ENCODE measurements at regions not wholly inside any gene's neighbourhood (a gene's known extent, or its start where the extent isn't known, plus 50 kb on each side); places are given as distances from the start of the nearest gene placed in this dataset.
A peak's percentile ranks its signal among the peaks of the same experiment; 100 is the strongest.
"Not testable (repeated sequence)": the region's sequence is repeated elsewhere in the genome, so short reads cannot be mapped to it uniquely, and the experiment has no call there.

DNA sequence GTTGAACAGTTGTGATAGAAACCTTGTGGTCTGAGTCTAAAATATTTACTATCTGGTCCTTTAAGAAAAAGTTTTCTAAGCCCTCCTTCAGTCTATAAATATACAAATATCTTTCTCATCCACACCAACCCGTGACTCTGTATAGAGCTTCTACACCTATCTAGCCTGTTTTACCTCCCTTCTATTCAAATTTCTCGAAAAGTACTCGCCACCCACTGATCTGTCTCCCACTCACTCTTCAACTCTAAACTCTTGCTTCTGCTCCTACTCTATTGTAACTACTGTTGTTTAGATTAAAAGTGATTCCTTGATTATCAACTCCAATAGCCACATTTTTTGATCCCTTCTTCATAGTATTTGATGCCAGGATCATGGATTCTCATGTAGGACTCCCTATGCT lies 329.4 kb upstream of the MAN1A1 start:
- DNase-seq = no peak

DNA sequence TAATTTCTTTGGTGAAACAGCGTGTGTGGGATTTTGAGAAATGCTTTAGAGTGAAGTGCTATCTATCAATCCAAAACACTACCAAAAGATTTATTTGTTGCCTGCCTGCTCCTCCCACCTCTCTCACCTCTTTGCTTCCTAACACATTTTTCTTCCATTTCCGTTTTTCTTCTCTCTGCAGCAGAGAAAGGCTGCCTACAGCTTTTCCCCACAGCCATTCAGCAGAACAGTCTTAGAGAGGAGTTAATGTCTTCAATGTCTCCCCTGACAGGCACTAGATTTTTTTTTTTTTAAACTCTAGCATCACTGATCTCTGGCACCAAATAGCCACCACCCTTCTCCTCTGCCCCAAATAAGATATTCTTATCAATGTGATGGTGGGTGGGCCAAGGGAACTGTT lies 327.8 kb upstream of the MAN1A1 start:
- DNase-seq = no peak

DNA sequence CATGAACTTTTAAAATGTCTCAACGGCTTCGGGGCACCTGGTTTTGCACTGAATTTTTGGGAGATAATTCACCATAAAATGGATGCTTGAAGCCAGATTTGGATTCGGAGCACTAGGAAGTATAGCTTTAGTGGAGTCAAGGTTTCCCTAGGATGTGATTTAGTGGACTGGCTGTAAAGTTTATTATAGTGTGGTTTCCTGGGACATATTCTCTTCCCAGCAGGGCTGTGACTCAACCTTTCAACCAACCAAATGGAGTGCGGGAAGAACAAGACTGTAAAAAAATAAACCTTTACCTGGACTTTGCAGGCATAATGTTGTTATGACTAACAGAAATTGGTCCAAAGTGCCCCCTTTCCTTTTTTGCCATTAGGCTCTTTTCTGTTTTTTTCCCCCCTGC lies 327.4 kb upstream of the MAN1A1 start:
- DNase-seq = no peak

DNA sequence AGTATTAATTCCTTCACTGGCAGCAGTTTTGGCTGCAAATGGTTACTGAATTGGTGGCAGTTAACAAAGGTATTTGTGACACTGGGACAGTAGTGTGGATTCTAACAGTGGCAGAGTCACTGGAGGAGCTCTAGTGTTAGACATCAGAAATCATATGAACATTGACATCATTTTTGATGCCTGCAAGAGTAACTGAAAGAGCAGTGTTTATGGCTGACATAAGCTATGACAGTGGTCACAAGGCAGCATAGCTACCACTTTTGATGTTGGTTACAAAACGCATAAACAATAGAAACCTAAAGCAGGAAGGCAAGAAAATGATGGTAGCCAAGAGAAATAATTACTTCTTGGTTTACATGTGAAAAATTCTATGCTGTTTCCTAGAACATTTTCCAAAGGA lies 326.7 kb upstream of the MAN1A1 start:
- no peak for DNase-seq

DNA sequence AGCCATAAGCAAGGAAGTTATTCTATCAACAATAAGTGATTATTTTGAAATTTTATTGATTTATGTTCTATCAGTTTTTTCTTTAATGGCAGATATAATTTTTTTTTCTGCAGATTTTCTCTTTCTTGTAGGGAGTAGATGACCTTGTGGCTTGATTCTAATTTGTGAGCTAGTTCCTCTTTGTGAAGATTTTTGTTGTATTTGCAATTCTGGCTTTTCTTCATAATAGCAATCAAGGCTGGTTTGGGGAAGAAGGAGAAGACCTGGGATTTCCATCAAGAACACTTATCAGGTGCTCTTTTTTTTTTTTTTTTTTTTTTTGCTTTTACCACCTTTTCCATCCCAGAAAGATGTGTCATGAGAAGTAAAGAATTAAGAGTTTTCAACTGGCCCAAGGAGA lies 324.2 kb upstream of the MAN1A1 start:
- DNase-seq = no peak

DNA sequence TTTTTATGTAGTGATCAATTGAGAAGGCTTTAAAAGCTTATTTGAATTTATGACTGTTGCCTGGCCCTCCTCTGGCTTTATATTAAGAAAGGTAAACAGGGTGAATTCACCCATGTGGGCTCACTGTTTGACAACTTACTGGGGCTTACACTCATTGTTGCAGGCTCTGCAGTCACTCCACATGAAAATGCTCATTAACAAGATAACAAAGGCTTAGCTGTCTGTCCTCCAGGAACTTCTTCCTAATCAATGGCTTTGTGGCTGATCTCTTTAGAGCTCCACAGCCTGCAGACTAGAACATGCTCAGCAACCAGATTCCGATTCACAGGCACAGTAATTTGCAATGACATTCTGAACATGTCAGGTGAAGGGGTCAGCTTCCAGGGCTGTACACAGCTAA lies 323.2 kb upstream of the MAN1A1 start:
- DNase-seq = no peak

DNA sequence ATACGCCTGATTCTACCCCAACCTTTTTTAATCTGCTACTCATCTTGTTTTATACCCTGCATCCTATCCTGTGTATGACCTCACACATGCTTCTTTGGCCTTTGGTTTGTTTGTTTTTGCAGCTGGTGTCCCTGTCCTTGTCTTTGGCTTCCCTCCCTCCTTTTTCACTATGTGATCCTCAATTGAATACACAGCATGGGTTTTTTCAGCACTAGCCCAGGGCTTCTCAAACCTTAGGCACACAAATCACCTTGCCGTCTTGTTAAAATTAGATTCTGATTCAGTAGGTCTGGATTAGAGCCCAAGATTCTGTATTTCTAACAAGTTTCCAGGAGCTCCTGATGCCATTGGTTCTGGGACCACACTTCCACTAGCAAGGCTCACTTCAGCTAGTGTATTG lies 321.5 kb upstream of the MAN1A1 start:
- no peak for DNase-seq

DNA sequence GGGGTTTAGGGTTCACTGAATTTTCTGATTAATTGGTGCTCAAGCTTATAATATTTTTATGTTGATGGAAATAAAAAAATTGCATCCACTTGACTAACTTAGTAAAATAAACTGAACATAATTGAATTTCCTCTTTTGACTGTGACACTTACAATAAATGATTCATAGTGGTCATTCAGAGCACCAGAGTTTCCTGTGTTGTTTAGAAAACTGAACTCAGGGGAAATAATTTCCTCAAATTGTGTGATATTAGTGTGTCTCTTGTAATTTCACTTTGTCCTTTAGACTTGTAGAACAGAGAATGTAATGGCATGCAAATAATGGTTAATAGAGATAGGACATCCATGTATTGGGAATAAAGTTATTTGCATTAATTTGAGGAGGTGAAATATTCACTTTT lies 319.7 kb upstream of the MAN1A1 start:
- DNase-seq = peak; percentile 37

DNA sequence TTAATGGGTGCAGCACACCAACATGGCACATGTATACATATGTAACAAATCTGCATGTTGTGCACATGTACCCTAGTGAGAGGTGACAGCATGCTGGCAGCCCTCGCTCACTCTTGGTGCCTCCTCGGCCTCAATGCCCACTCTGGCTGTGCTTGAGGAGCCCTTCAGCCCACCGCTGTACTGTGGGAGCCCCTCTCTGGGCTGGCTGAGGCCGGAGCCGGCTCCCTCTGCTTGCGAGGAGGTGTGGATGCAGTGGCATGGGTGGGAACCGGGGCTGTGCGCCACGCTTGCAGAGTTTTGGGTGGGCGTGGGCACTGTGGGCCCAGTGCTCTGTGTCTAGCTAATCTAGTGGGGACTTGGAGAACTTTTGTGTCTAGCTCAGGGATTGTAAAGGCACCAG lies 315.9 kb upstream of the MAN1A1 start:
- not testable (repeated sequence) for DNase-seq

DNA sequence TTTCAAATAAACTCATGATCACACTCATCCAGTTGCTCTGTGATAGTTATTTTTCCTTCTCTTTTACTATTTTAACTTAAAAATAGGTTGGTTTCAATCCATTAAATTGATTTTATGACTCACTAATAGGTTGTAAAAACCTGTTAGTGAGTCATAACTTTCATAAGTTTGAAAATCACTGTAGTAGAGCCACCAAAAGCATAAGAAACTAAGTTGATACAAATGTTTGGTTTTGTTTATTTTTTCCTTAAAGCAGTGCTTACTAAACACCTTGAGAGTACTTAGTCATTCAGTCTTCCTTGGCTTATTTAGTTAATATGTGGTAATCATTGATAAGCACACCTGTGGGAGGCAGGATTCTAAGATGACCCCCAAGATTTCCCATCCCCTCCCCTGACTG lies 312.1 kb upstream of the MAN1A1 start:
- no peak for DNase-seq

DNA sequence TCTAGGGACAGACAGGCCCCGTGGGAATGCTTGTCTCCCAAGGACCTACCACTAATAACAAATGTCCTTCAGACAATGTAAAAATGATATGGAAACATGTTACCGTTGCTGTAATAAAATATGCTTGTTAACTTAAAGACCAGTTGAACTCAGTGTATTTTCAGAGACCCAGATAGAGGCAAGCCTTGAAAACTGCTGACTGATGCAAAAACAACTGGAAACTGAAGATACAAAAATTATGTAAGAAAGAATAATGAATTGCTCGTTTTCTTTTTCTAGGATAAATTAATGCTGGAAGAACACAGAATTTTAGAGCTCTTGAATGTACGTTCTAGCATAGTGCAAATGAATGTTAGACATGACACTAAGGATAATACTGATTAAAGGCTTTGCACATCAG lies 311.5 kb upstream of the MAN1A1 start:
- DNase-seq = no peak

DNA sequence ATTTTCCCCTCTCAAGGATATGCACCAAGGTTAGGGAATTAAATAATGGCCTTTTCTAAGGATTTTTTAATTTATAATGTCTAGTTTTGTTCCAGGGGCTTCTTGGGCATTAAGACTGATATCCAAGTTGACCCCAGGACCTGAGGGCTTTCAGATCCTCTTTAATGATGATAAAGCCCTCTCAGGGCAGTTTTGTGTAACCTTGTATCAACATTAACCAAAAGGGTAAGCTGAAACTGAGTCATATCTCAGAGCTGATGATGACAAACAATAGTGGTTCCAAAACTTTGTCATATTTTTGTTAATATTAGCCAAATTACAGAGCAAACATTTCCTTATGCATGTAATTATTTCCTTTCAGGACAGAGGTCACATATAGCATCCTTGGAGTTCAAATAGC lies 309.4 kb upstream of the MAN1A1 start:
- no peak for DNase-seq

DNA sequence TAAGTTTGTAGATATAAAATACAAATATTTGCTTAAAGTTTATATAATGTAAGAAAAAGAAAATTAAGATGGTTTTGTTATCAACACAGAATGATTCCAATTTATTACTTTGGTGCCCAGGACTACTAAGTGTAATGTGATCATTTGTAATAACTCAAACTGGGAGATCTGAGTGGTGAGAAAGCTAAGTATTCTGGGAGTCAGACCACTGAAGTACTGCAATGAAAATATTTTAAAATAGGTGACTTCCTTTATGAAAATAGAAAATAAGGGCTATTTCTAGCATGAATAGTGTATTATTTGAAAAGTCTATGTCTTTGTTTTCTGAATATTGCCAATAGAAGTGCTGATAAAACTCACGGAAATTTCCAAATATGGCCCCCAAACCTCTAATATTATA lies 305.6 kb upstream of the MAN1A1 start:
- DNase-seq = no peak

DNA sequence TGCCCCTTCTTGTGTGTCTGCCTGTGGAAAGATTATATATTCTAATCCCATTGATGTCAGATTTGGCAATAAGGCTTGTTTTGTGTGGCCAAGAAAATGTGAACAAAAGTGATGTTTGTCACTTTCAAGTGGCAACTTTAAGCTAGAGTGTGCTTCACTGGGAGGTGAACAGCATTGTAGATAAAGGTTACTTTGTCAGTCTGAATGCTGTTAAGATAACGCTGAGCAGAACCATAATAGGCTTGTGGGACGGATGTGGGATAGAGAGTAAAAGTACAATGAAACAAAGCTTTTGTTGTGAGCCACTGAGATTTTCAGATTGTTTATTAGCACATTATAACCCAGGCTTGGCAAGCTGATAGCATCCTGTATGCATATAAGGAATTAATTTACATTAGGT lies 303.8 kb upstream of the MAN1A1 start:
- no peak for DNase-seq

DNA sequence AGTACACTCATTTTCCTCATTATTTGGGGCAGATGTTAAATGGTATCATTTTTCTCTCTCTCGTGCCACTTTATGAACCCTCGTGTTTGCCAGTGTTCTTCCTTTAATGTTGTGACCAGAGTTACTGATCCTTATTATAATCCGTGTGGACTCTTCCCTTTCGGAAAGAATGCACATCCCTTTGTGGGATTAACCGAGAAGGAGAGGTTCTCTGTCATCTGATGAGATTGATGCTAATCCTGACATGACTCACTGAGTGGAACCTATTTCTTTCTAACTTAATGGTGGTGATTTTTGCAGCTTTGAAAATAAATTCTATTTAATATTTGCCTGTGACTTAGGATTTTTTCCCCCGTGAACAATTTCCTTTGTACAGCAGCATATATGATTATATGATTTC lies 300.0 kb upstream of the MAN1A1 start:
- no peak for DNase-seq

DNA sequence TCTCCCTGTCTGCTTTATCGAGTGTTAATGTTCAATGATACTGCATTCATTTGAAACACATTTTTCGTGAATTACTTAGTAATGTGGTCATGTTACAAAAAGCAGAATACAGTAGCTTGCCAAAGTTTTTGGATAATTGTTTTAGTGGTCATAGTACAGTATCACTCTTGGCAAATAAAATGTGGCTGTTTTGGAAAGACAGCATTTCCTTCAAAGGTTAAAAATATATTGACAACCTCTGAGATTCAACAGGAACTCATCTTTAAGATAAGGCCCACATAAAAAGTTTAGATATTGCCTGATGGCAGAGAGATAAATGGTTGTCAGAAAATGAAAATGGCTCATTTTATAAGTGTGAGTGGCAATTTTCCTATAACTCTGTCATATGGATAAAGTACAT lies 297.7 kb upstream of the MAN1A1 start:
- DNase-seq = no peak

DNA sequence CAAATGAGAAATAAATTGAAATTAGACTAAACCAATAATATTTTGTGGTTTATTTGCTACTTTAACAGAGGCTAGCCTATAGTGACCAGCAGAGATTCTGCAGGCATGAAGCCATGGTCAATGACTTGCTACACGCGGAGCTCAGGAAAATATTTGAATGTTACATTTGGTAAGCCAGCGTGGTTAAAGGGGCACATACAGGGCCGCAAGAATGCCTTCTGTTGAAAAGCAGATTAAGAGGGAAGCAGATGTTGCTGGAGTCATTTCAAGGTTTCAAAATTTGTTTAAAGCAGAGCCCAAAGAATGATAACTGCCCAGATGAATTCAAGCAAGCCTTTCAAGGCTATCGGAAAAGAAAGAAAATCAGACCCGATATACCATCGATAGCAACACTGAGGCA lies 294.3 kb upstream of the MAN1A1 start:
- no peak for DNase-seq

DNA sequence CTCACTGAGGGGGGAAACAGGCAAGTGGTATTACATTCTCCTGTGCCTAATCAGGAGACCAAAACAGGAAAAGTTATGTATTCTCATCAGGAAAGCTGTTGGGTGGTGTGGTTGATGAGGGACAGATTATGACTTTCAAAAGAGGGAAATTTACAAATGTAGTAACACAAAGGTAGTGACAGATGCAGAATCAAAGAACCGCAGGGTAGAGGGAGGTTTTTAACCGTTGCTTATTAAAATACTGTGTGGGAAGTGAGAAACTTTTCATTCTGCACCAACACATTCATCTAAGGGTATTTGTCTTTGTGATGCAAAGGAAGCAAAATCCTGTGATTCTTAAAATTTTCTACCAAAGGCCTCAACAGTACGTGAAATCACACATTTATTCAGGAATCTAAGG lies 288.2 kb upstream of the MAN1A1 start:
- DNase-seq = no peak

DNA sequence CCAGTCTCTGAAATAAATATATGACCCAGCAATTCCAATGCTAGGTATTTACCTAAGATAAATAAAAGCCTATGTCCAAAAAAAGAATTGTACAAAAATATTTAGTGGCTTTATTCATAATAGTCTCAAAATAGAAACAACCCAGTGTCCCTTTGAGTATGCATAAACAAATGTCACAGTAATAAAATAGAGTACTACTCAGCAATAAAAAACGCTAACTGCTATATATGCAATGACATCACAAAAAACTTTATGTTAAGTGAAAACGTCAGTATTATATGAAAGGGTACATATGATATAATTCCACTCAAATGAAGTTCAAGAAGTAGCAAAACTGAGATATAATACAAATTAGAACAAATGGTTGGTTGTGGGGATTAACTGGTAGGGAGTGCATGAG lies 286.5 kb upstream of the MAN1A1 start:
- DNase-seq = no peak

DNA sequence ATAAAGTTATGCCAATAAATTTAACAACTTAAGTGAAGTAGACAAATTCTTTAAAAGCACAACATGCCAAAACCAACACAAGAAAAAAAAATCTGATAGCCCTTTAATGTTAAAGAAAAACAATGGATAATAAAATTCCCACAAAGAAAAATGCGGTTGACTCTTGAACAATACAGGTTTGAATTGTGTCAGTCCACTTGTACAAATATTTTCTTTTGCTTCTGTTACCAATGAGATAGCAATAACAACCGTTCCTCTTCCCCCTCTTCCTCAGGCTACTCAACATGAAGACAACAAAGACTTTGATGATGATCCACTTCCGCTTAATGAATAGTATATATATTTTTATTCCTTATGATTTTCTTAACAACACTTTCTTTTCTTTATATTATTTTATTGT lies 283.9 kb upstream of the MAN1A1 start:
- no peak for DNase-seq

DNA sequence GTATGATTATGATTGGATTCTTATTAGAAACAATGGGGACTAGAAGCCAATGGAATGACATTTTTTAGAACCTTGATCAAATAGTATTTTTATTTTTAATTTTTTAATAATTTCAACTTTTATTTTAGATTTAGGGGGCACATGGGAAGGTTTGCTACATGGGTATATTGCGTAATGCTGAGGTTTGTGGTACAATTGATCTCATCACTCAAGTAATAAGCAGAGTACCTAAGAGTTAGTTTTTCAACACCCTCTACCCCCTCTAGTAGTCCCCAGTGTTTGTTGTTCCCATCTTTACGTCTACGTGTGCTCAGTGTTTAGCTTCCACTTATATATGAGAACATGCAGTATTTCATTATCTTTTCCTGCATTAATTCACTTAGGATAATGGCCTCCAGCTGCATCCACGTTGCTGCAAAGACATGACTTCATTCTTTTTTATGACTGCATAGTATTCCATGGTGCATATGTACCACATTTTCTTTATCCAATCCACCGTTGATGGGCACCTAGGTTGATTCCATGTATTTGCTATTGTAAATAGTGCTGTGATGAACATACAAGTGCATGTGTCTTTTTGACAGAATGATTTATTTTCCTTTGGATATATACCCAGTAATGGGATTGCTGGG lies 281.1 kb upstream of the MAN1A1 start:
- DNase-seq = no peak

DNA sequence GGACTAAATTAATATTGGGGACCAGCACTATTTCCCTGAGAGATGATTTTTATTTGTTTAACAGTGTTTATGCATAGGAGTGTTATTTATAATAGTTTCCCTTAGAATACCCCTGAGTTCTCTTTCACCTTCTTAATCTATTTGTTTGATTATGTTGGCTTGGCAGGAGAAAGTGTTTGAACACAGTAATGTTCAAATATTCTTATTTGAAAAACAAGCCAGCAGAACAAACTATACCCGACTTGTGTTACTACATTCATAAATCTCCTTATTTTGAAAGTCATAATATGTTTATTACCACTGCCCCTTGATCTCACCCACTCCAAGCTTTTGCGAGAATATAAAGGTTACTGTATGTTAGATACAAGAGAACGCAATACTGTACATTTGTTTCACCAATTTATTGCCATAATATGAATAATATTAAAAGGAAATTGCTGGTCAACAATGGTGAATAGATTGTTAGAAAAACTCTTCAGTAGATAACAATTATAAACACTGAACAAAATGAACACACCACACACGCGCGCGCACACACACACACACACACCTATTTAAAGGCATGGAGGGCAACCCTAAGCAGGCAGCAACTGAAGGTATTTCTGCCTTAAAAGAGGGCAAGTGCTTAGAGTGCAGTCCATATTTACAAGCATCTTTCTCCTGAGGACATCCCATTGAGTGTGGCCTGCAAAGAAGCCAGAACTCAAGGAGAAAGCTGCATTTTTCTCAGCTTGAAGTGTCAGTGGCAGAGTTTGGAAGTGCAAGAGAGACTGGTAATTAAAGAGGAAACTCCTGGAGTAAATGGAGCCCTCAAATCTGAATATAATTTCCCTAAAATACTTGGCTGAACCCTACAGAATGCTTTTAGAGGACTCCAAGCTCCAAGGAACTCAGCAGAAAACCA lies 279.4 kb upstream of the MAN1A1 start:
- DNase-seq = no peak

DNA sequence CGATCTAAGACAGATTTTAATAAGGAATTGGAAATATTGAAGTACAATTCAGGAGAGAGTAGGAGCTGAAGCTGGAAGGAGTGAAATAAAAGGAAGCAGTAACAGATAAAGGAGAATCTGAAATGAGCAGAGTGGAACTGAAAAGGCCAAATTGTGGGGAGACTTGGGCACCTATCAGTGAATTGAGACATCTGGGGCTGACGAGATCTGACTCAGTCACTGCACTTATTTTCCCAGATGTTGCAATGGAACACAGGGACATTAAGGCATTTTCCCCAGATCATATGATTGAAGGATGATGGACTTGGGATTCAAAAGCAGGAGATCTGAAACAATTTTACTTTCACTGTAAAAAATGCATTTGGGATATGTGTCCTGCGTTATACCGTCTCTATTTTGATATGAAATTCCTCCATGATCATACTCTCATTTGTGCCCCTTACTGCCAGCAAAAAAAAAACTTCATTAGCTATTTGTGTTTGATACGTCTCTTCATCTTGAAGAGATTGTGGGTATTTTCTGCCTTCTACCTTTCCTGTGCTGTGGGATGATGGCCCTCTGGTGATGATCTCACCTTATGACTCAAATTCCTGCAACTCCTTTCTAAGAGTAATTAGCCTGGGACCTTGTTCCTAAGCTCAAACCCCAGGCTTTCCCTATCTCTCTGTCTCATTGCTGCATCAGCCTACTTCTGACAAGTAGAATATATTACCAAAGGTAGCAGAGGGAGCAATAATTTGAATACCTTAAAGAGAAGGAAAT lies 278.5 kb upstream of the MAN1A1 start:
- DNase-seq = no peak

All from activated CD4-positive, alpha-beta T cell treated with anti-CD3 and anti-CD28 coated beads, Interleukin-2, Interleukin-6, amounts not matched to agents 100 ng/mL and 50 ng/mL, durations not matched to agents 16 hours and 8 hours (primary cell).